Nucleus accumbens (tissue), 56 donors: ENCODE measurements at regions not wholly inside any gene's neighbourhood (a gene's known extent, or its start where the extent isn't known, plus 50 kb on each side); places are given as distances from the start of the nearest gene placed in this dataset.

ENCODE experiments used
- DNase-seq, 56 donors: peaks; one replicate each; lab custom pipeline; 2025; lab: John Stamatoyannopoulos, UW

DNA sequence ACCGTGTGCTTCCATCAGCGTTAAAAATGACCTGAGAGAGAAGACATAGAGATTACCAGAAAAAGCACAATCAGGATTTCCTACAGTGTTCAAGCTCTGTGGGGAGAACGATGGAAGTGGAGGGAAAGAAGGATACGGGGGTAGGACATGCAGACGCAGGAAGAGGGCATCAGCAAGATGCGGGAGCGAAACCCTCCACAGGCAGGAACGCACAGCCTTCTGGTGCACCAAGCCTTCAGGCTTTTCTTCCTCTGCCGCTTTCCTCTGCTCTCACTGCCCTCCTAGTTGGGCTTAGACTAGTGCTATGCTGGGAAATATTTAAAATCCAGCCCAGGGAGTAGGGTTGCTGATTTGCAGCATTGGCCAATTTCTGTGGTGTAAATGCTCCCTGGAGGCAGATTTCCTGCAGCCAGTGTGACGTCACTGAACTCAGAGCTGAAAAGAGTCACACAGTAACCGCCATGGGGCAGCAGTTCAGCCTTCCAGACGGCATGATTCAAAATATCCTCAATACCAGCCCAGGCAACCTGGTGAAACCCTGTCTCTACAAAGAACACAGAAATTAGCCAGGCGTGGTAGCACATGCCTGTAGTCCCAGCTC is 205.1 kb upstream of the SOX1 start:
- no peak for DNase-seq

DNA sequence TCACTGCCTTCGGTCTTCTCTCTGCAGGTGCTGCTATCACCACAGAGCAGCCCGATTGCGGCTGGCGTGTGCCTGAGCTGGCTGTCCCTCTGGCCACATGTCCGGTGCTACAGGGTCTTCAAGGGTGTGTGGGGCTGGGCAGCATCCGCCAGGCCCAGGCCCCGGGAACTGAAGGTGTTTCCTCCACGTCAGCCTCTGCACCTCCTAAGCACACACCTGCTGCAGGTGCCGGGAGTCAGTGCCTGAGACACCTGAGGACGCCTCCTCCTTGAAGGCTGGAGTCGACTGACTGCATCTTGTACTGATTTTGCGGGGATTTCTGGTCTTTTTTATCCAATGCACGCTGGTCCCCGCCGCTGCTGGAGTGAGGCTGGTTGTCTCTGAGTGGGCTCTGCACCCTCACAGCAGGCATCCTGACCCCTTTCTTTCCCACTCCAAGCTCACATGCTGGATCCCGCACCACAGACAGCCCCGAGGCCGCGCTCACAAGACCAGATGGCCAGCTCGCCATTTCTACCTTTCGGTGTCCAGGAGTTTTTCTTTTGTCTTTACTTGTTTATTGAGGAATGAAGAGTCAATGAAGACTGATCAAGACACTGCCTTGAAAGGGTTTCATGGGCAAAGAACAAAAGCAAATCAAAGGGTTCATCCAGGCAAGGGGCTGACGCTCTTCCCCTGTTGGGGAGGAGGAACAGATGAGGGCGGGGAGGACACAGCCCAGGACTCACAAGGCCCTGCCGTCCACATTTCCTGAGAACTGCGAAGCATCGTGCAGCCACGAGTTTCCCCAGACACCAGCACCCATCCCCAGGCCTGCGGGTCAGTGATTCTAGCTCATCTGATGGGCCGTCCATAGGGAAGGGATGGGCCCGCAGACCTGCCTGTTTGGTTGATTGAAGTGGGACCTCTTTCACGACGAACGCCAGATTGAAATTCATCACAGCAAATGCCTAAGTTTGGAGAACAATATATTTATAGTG is 203.8 kb upstream of the SOX1 start:
- DNase-seq: no peak

GRCh38 chr13:111864566-111864965 is 202.4 kb upstream of the SOX1 start:
- no peak for DNase-seq

GRCh38 chr13:111865046-111865445 is 201.9 kb upstream of the SOX1 start:
- DNase-seq: no peak

DNA sequence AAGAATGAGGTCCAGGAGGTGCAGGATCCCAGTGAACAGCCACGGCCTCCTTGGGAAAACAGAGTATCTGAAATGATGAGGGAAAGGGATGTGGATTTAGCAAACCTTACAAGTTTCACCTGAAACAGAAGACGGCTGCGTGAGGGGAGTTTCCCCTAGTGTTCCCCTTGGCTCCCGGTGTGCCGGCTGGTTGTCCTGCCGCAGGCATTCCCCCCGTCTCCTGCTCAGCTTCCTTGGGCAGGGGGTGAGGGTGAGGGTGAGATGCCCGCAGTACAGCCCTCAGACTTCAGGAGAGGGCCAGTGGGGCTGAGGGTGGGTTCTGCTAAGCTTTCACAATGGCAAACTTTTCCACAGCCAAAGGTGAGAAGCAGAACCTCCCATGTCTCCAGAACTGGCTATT is 201.1 kb upstream of the SOX1 start:
- no peak for DNase-seq

- DNase-seq: no peak
Measured at GRCh38 chr13:111866731-111867245, 200.2 kb upstream of the SOX1 start.

DNA sequence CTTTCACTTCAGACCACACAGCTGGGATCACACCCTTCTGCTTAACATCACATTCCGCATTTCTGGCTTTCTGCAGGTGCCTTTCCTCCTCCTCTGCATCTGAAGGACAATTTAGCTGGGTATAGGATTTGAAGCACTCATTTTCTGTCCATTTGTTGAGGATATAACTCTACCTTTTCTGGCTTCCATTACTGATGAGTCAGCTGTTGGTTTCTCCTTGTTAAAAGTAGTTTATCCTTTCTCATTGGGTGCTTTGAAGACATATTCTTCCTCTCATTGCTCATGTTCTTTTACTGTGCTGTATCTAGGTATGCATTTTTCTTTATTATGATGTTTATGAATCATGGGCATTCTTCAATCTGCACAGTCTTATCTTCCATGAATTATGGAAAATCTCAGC is 199.3 kb upstream of the SOX1 start:
- no peak for DNase-seq

DNA sequence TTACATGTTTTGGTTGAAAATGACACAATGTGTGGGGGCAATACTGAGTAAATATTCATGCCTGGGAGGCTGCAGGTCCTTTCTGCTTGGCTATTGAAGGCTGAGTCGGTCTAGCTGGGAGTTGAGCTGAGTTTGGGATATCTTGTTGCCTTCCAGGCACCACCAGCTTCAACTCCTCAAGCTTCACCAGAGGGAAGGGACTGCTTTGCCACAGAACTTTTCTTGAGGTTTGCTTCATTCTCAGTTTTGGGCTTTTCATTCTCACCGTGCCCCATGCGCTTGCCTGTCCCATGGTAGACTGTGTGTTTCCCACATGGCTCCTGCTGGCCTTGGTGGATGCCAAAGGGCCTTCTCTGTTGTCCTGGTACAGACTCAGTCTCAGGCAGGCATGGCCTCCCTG is 198.2 kb upstream of the SOX1 start:
- no peak for DNase-seq

- DNase-seq: no peak
Measured at GRCh38 chr13:111872475-111873150, 194.3 kb upstream of the SOX1 start.

DNA sequence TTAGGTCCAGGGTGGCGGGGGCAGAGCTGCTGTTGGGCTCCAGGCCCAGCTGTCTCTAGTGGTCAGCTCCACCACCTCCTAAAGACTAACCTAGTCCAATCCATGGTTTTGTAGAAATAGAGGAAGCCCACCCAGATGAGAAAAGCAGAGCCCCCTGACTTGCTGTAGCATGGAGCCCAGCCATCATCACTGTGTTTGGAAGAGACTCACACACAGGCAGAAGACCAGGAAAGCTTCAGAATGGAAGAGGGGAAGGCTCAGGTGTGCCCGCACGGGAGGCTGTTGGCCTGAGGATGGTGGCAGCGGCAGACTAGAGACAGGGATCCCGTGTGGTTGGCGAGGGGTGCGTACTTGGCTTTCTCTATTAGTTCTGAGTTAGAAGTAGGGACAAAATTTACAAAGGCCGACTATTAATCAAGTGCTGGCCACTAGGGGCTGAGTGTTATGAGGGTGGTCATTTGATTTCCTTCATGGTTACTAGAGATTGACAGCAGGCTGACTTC is 193.2 kb upstream of the SOX1 start:
- DNase-seq: no peak

DNA sequence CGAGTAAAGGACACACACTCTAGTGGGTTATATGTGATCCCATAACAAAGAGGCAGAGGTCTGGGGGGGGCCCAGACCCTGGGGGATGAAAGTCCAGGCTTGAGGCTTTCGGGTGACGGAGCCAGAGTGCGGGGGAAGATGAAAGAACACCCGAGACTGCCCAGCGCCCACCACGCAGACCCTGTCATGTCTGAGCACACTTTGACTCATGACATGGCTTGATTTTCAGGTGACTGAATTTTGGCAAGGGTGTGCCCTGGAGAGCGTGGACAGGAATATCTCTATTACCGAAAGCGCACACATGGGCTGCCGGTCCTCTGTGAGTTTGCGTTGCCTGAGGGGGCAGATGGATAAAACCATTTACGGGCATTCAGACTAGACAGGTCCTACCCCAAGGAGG is 192.0 kb upstream of the SOX1 start:
- no peak for DNase-seq

GRCh38 chr13:111875915-111876314 is 191.0 kb upstream of the SOX1 start:
- no peak for DNase-seq

DNA sequence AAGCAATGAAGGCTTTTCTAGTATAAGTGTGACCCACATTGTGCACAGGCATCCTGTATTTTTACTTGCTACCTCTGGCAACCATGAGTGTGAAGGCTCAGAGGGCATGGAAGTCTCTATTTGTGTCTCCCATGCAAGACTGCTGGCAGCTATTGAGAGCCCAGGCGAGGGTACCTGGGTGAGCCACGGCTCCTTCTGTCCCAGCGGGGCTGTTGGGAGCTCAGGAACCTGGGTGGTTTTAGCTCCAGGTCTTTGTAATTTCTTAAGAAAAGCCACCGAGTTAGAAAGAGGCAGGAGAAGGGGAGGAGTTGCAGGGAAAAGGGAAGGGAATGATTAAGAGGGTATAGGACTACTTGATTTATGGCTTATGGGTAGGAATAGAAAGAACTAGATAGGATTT is 190.4 kb upstream of the SOX1 start:
- no peak for DNase-seq

GRCh38 chr13:111877906-111878305 is 189.0 kb upstream of the SOX1 start:
- no peak for DNase-seq

GRCh38 chr13:111879719-111880118 is 187.2 kb upstream of the SOX1 start:
- no peak for DNase-seq

- no peak for DNase-seq
Measured at GRCh38 chr13:111880185-111880584, 186.8 kb upstream of the SOX1 start.

GRCh38 chr13:111881700-111882099 is 185.2 kb upstream of the SOX1 start:
- no peak for DNase-seq

- DNase-seq: no peak
Measured at GRCh38 chr13:111882351-111882750, 184.6 kb upstream of the SOX1 start.

DNA sequence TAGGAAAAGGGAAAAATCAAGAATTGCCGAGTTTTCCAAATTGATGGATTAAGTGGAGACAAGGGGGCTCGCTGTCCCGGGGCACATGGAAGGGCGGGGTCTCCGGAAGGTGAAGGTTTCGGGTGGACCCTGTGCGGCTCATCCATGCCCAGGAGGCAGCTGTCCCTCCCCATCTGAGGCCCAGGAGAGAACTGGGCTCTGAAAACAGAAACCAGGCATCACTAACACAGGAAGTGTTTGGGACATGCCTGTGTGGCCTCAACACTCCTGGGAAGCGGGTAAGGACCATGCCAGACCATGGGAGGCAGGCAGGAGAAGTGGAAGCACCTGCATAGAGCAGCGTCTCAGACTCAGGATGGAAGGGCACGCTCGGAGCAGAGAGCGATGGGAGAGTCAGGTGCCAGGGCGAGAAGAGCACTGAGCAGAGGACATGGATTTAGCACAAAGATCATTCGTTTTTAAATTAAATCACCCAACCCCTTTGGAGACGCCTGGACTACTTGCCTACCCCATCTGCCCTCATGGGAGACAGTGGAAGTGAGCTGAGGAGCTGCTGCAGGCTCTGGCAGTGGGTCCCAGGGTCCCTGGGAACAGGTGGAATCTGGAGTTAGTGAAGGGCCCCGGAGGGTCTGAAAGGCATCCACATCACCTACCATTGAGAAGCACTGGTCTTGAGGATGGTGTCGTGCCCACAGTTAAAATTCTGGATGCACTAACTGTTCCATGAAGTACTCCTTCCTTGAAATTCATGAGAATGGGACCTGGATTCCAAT is 183.2 kb upstream of the SOX1 start:
- DNase-seq: no peak

- DNase-seq: no peak
Measured at GRCh38 chr13:111886217-111886945, 180.6 kb upstream of the SOX1 start.
